ENCODE measurements at regions not wholly inside any gene's neighbourhood (a gene's known extent, or its start where the extent isn't known, plus 50 kb on each side); places are given as distances from the start of the nearest gene placed in this dataset.

DNA sequence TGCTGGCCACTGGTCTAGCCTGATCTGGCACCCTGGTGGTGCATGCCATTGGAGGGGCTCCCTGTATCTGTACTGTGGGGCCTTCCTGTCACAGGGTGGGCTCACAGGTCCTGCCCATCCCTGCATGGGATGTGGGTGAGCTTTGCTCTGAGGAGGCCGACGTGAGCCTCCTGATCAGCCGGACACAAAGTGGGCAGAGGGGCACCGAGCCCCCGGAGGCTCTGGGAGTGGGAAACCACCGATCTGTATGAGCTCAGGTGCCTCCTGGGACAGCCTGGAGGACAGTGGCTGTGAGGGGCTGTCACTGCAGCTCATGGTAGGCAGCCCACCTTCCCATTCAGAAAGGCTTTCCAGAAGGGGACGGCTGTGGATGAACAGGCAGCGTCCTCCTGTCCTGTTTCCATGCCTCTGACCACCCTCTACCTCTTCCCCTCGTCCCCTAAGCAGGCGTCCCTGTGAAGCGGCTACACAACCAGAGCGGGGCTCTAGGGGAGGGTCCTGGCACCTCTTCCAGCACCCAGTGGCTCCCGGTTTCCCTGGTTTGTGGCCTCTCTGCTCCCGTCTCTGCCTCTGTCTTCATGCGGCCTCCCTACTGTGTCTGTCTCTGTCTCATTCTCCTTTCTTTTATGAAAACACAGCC is 112.5 kb upstream of the OTOS start:
- peak overlapping the region in 2 of 4 donors; percentile 83 to 86 for H3K27ac ChIP-seq
- no peaks in the 10 kb centered on the region for H3K9me3 ChIP-seq

DNA sequence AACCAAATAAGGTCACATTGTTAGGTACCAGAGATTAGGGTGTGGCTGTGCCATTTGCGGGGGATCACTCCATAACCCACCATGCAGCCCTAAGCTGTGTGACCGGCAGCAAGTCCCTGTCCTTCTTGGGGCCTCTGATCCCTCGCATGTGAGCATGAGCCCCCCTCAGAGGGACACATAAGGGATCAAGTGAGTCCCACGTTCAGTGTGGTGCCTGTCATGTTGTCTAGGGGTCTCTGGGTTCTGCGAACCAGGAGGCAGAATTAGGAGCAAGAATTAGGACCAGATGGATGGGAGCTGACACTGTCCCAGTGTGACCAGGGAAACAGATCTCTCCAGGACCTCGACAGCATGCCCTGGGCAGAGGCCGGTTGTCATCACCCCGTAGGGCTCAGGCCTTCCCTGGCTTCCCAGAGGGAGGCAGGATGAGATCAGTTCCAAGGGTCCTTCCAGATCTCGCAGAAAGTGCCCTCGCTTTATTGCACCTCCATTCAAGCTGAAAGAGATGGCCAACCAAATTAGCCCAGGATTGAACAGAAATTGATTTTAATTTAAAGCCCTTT is 113.2 kb upstream of the OTOS start:
- Histone ChIP-seq H3K9me3 (no peaks in the 10 kb centered on the region), H3K27ac (no peak overlapping the region), H3K4me1 (peaks cover 0 to 22% (median 3%) of the 10 kb centered on the region in 4 donors), H3K4me3 (no peak overlapping the region), H3K27me3 (no peaks in the 10 kb centered on the region), H3K36me3 (no peaks in the 10 kb centered on the region)
- no peak for DNase-seq
- TF ChIP-seq, protein P1, sequence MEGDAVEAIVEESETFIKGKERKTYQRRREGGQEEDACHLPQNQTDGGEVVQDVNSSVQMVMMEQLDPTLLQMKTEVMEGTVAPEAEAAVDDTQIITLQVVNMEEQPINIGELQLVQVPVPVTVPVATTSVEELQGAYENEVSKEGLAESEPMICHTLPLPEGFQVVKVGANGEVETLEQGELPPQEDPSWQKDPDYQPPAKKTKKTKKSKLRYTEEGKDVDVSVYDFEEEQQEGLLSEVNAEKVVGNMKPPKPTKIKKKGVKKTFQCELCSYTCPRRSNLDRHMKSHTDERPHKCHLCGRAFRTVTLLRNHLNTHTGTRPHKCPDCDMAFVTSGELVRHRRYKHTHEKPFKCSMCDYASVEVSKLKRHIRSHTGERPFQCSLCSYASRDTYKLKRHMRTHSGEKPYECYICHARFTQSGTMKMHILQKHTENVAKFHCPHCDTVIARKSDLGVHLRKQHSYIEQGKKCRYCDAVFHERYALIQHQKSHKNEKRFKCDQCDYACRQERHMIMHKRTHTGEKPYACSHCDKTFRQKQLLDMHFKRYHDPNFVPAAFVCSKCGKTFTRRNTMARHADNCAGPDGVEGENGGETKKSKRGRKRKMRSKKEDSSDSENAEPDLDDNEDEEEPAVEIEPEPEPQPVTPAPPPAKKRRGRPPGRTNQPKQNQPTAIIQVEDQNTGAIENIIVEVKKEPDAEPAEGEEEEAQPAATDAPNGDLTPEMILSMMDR (IDR thresholded peaks at IDR 0.05), result no peak
- TF ChIP-seq POLR2A (IDR thresholded peaks at IDR 0.05), result no peak

More for the DNA sequence above, 112.5 kb upstream of the OTOS start:
- TF ChIP-seq POLR2A (IDR thresholded peaks at IDR 0.05), result no peak
- TF ChIP-seq, protein P1 (IDR thresholded peaks at IDR 0.05), result no peak
- DNase-seq, result peak in 1 of 3 donors; percentile 32
- Histone ChIP-seq H3K27me3 (no peaks in the 10 kb centered on the region), H3K36me3 (no peaks in the 10 kb centered on the region), H3K4me1 (peaks cover 0 to 22% (median 3%) of the 10 kb centered on the region in 4 donors), H3K4me3 (no peak overlapping the region)

DNA sequence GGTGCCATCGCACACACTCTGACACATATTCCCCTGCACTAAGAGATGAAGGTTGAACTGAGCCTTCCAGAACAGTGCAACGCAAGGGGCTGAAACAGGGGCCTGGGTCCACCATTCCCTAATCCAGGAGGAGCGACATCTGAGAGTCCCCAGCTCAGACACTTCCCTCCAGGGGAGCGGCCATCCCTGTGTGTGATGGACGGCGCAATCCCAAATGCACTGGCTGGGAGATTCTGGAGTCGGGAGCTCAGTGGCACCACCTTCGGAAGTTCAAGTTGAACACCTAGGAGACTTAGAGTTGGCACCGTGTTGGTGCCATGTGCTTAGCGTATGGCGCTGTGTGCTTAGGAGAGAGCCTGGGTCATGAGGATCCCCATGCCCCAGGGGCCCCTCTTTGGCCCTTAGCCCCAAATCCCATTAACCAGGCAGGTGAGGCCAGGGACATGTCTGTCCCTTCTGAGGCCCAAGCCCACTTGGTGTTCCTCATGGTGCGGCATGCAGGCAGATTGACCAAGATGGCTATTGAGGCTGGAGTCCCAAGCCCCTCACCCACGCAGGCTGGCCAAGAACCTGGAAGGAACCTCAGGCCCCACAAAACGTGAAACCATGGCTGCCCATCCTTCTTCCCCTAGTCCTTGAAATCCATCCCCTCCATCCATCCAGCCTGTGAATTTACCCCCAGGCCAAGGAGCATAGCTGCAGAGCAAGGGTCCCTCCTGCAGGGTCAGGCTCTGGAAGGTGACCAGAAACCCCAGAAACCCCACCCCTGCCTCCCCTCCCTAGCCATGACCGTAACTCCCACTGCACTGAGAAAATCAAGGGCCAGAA is 114.1 kb upstream of the OTOS start:
- no peak overlapping the region for H3K4me3 ChIP-seq
- H3K36me3 ChIP-seq, result no peaks in the 10 kb centered on the region
- no peak overlapping the region for H3K27ac ChIP-seq
- TF ChIP-seq POLR2A (IDR thresholded peaks at IDR 0.05), result no peak
- TF ChIP-seq, protein P1 (IDR thresholded peaks at IDR 0.05), result no peak
- peaks cover 0 to 22% (median 3%) of the 10 kb centered on the region in 4 donors for H3K4me1 ChIP-seq
- no peaks in the 10 kb centered on the region for H3K9me3 ChIP-seq
- peak in 1 of 3 donors; percentile 29 for DNase-seq
- no peaks in the 10 kb centered on the region for H3K27me3 ChIP-seq

DNA sequence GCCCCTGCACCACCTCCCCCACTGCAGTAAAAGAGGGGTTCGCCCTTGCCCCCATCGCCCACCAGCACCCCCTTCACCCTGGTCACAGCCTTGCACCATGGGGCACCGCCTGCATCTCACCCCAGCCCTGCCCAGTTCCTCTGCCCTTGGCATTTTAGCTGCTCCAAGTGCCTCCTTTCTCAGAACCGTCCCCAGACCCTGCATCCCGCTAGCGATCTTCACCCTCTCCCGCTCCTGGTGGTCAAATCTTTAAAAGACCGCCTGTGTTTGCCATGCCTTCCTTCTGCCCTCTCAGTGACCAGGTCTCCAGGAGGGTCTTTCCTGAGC is 114.7 kb upstream of the OTOS start:
- no peak for DNase-seq
- no peak overlapping the region for H3K27ac ChIP-seq

More for the DNA sequence above, 114.7 kb upstream of the OTOS start:
- TF ChIP-seq POLR2A (IDR thresholded peaks at IDR 0.05), result no peak
- TF ChIP-seq, protein P1 (IDR thresholded peaks at IDR 0.05), result no peak
- Histone ChIP-seq H3K27me3 (no peaks in the 10 kb centered on the region), H3K9me3 (no peaks in the 10 kb centered on the region), H3K4me1 (peaks cover 0 to 21% (median 3%) of the 10 kb centered on the region in 4 donors), H3K4me3 (no peak overlapping the region), H3K36me3 (no peaks in the 10 kb centered on the region)
